ENCODE measurements at regions not wholly inside any gene's neighbourhood (a gene's known extent, or its start where the extent isn't known, plus 50 kb on each side); places are given as distances from the start of the nearest gene placed in this dataset.

GRCh38 chr3:161163297-161163696, 57.8 kb upstream of the NMD3 start:
- no peaks in the 10 kb centered on the region for H3K36me3 ChIP-seq (replicated peaks in 1 of 2; ENCODE audit: control insufficient read depth in 1 of 2, insufficient read depth in 2 of 2, low read length in 2 of 2)
- H3K9me3 ChIP-seq (ENCODE audit: low read length), result peaks cover 13% of the 10 kb centered on the region; the same call in 1 of the 2 replicates
- in situ Hi-C loops (cut with HindIII; ENCODE audit: extremely low pct_ligation_motif_present, low pct_unique_long_range_greater_than_20kb), result no loop called here
- H3K27me3 ChIP-seq (ENCODE audit: control insufficient read depth in 1 of 2, insufficient read depth in 2 of 2, low read length in 2 of 2), result no peaks in the 10 kb centered on the region; a peak in 1 of 5 replicates
- intact Hi-C loops (cut with micrococcal nuclease; ENCODE audit: unreplicated experiment), result no loop called here
- POLR2A ChIA-PET, result no interaction called here
- no peaks in the 10 kb centered on the region for H4K20me1 ChIP-seq (ENCODE audit: insufficient read depth, low read length)
- H3K4me3 ChIP-seq (replicated peaks in 1 of 3; ENCODE audit: insufficient read depth in 1 of 3, low read depth in 2 of 3, low read length in 3 of 3), result no peak overlapping the region
- H2AFZ ChIP-seq (ENCODE audit: low read length), result no peak overlapping the region
- DNase-seq (ENCODE audit: low spot score), result peak; percentile 39
- no peak for FAIRE-seq
- TF ChIP-seq MAFK (conservative IDR thresholded peaks at IDR 0.05 in 1 of 2, IDR thresholded peaks at IDR 0.05 in 1 of 2; ENCODE audit: low read length in 2 of 2) (0 out of 4 replicates have a peak, but pooled peaks of 1 of the 2 experiments have one; percentile 22), NFE2L2 (IDR thresholded peaks at IDR 0.05; ENCODE audit: low read length) (peak; percentile 88), FOSL2 (CRISPR knock-in tag; IDR thresholded peaks at IDR 0.05) (peak; percentile 68), THAP9 (CRISPR knock-in tag; IDR thresholded peaks at IDR 0.05; ENCODE audit: borderline replicate concordance) (no peak)
- no peak overlapping the region for H3K4me2 ChIP-seq (ENCODE audit: low read depth, low read length)
- BruUV-seq (replicated peaks), result no TSS peak
- ATAC-seq, result peak; percentile 22; the same call in 1 of the 3 replicates
- 0% methylated on average over 1 of the region's 1 CpG for WGBS (ENCODE audit: low lambda C conversion rate)
- H3K79me2 ChIP-seq (ENCODE audit: insufficient read depth, low read length), result no peaks in the 10 kb centered on the region
- no peak overlapping the region for H3K9ac ChIP-seq (ENCODE audit: insufficient read depth, low read depth, low read length)
- H3K4me1 ChIP-seq (ENCODE audit: insufficient read depth, low read length), result no peaks in the 10 kb centered on the region
- no peak overlapping the region for H3K27ac ChIP-seq (ENCODE audit: extremely low read length, insufficient read depth, low read length)
- CTCF ChIA-PET (ENCODE audit: low intra/inter-chr PET ratio, low total read pairs), result no interaction called here

DNA sequence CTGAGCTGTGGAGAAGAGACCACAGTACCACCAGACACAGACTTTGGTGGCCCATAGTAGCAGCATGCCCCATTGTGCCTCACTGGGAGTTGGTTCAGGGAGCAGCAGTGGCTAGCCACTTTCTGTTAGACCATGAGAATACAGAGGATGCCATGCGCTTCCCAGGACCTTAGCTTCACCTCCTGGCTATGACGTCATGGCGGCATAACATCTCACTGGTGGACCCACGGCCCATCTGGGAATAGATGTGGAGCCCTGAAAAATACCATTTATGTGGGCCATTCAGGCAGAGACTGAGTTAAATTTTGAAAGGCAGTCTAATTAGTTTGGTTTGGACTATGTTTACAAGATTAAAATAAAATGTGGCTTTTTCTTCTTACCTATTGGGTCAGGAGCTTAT, 55.1 kb upstream of the NMD3 start:
- H3K4me3 ChIP-seq (replicated peaks in 1 of 3; ENCODE audit: insufficient read depth in 1 of 3, low read depth in 2 of 3, low read length in 3 of 3), result no peak overlapping the region
- no peak for DNase-seq (ENCODE audit: low spot score)
- H3K27ac ChIP-seq (ENCODE audit: extremely low read length, insufficient read depth, low read length), result no peak overlapping the region
- no TSS peak for BruUV-seq (replicated peaks)
- H3K27me3 ChIP-seq (ENCODE audit: control insufficient read depth in 1 of 2, insufficient read depth in 2 of 2, low read length in 2 of 2), result no peaks in the 10 kb centered on the region; a peak in 1 of 5 replicates
- ChIA-PET POLR2A (no interaction called here), CTCF (ENCODE audit: low intra/inter-chr PET ratio, low total read pairs) (no interaction called here)
- no peaks in the 10 kb centered on the region for H3K79me2 ChIP-seq (ENCODE audit: insufficient read depth, low read length)
- no peaks in the 10 kb centered on the region for H3K4me1 ChIP-seq (ENCODE audit: insufficient read depth, low read length)
- TF ChIP-seq ATF7 (IDR thresholded peaks at IDR 0.05) (peak; percentile 87), ATF7 (CRISPR knock-in tag; IDR thresholded peaks at IDR 0.05) (no peak), CREB1 (IDR thresholded peaks at IDR 0.05) (peak; percentile 80), CREB1 (CRISPR knock-in tag; IDR thresholded peaks at IDR 0.05) (no peak), KLF13 (CRISPR knock-in tag; IDR thresholded peaks at IDR 0.05) (no peak)
- in situ Hi-C loops (cut with HindIII; ENCODE audit: extremely low pct_ligation_motif_present, low pct_unique_long_range_greater_than_20kb), result no loop called here
- no peaks in the 10 kb centered on the region for H3K36me3 ChIP-seq (replicated peaks in 1 of 2; ENCODE audit: control insufficient read depth in 1 of 2, insufficient read depth in 2 of 2, low read length in 2 of 2)
- no peak for FAIRE-seq
- H3K9me3 ChIP-seq (ENCODE audit: low read length), result peaks cover 13% of the 10 kb centered on the region; the same call in 1 of the 2 replicates
- intact Hi-C loops (cut with micrococcal nuclease; ENCODE audit: unreplicated experiment), result no loop called here
- no peak overlapping the region for H2AFZ ChIP-seq (ENCODE audit: low read length)
- no peaks in the 10 kb centered on the region for H4K20me1 ChIP-seq (ENCODE audit: insufficient read depth, low read length)
- H3K4me2 ChIP-seq (ENCODE audit: low read depth, low read length), result no peak overlapping the region
- 62% methylated on average over 3 of the region's 4 CpGs for WGBS (ENCODE audit: low lambda C conversion rate)
- no peak for ATAC-seq
- H3K9ac ChIP-seq (ENCODE audit: insufficient read depth, low read depth, low read length), result no peak overlapping the region

All from HepG2 (cell line).